GM12878 (cell line): ENCODE measurements at regions not wholly inside any gene's neighbourhood (a gene's known extent, or its start where the extent isn't known, plus 50 kb on each side); places are given as distances from the start of the nearest gene placed in this dataset.

Source experiments
- ATAC-seq: fragments of 200-7000 bp; cut with Tn5 transposase; 3 replicates; pipeline ENCODE4 v1.9.1; 2020; ENCODE audit warnings: mild to moderate bottlenecking, moderate library complexity
- BruUV-seq: library from RNA; stranded (reverse); fragments of 400-500 nt; replicated peaks from 2 replicates; lab custom pipeline; 2021; lab: Mats Ljungman, UMichigan
- CTCF ChIA-PET: fragments of 300-600 bp; sonication (Branson Sonifier 250); formaldehyde crosslinking; extraction: SDS; loops from one replicate; lab custom pipeline; 2021; ENCODE audit warnings: inconsistent platforms; lab: Yijun Ruan, JAX
- POLR2A ChIA-PET: fragments of 350-600 bp; formaldehyde crosslinking; extraction: SDS; loops from one replicate; lab custom pipeline; 2021; ENCODE audit warnings: inconsistent platforms; lab: Charles Lee
- RAD21 ChIA-PET: fragments of 300-600 bp; sonication (Branson Sonifier 250); formaldehyde crosslinking; loops from one replicate; lab custom pipeline; 2023; ENCODE audit warnings: antibody characterized with exemption; ENCODE audit not compliant: unreplicated experiment; lab: Charles Lee
- SMC1A ChIA-PET: fragments of 300-600 bp; sonication (Branson Sonifier 250); formaldehyde crosslinking; loops from one replicate; lab custom pipeline; 2023; ENCODE audit not compliant: unreplicated experiment, uncharacterized antibody; lab: Charles Lee
- DNase-seq: peaks from one replicate; pipeline ENCODE4 v3.0.0-alpha.2; 2011; ENCODE audit warnings: low read depth, low spot score
- FAIRE-seq: peaks from 3 replicates; lab custom pipeline; 2011; peaks lifted over from hg19 to GRCh38; lab: Jason Lieb, UNC
- H2AFZ ChIP-seq: 2 replicates; pipeline ENCODE4 v1.6.0; 2011; ENCODE audit warnings: low read depth, low read length, control low read depth; ENCODE audit not compliant: control insufficient read depth
- H3K27ac ChIP-seq: 2 replicates; pipeline ENCODE4 v1.5.1; 2011; ENCODE audit warnings: control low read depth; ENCODE audit not compliant: control insufficient read depth, insufficient read depth
- H3K27me3 ChIP-seq, 2 experiments: replicated peaks in 1 of 2; 2 replicates each; pipeline versions ENCODE4 v1.6.0 to v1.6.1; 2011; ENCODE audit warnings: low read length in 1 of 2; ENCODE audit not compliant: control insufficient read depth in 2 of 2, insufficient read depth in 2 of 2
- H3K36me3 ChIP-seq, 2 experiments: 2 replicates each; pipeline ENCODE4 v1.5.1; 2011; ENCODE audit warnings: low read length in 1 of 2; ENCODE audit not compliant: control insufficient read depth in 2 of 2, insufficient read depth in 2 of 2
- H3K4me1 ChIP-seq: 2 replicates; pipeline ENCODE4 v1.6.1; 2011; ENCODE audit warnings: mild to moderate bottlenecking, low read length, moderate library complexity, mixed read lengths; ENCODE audit not compliant: control insufficient read depth, insufficient read depth
- H3K4me2 ChIP-seq: 2 replicates; pipeline ENCODE4 v1.6.0; 2011; ENCODE audit warnings: control low read depth; ENCODE audit not compliant: control insufficient read depth, insufficient read depth
- H3K4me3 ChIP-seq: fragments of 200-600 bp; sonication (generic); 2 replicates; pipeline ENCODE4 v1.5.1; 2016
- H3K79me2 ChIP-seq: 2 replicates; pipeline ENCODE4 v1.6.0; 2011; ENCODE audit warnings: low read length; ENCODE audit not compliant: control insufficient read depth, insufficient read depth
- H3K9ac ChIP-seq: 2 replicates; pipeline ENCODE4 v1.8.0; 2011; ENCODE audit warnings: low read length, control low read depth, mixed read lengths; ENCODE audit not compliant: control insufficient read depth, insufficient read depth
- H3K9me3 ChIP-seq: replicated peaks from 3 replicates; pipeline ENCODE4 v1.5.1; 2011; ENCODE audit warnings: mild to moderate bottlenecking, low read length; ENCODE audit not compliant: control insufficient read depth, insufficient read depth
- H4K20me1 ChIP-seq: 2 replicates; pipeline ENCODE4 v1.6.0; 2011; ENCODE audit not compliant: control insufficient read depth, insufficient read depth
- ATF7 ChIP-seq: fragments of 450-650 bp; IDR thresholded peaks from 2 replicates; pipeline ENCODE4 v1.6.1; 2016; ENCODE audit warnings: low read depth, mild to moderate bottlenecking
- FOXM1 ChIP-seq: IDR thresholded peaks from 2 replicates; pipeline ENCODE4 v1.6.1; 2012; ENCODE audit warnings: low read depth, mild to moderate bottlenecking, inconsistent platforms, low read length, moderate library complexity
- HCFC1 ChIP-seq: fragments of 150-350 bp; IDR thresholded peaks from 2 replicates; pipeline ENCODE4 v1.6.1; 2014; ENCODE audit warnings: low read length
- NFIC ChIP-seq: IDR thresholded peaks from 2 replicates; pipeline ENCODE4 v1.6.1; 2012; ENCODE audit warnings: low read depth, mild to moderate bottlenecking, inconsistent platforms, low read length, moderate library complexity
- NFXL1 ChIP-seq: fragments of 450-650 bp; IDR thresholded peaks from 2 replicates; pipeline ENCODE4 v1.6.1; 2017; ENCODE audit warnings: antibody characterized with exemption, mild to moderate bottlenecking, borderline replicate concordance
- RBBP5 ChIP-seq: fragments of 200-600 bp; sonication (generic); conservative IDR thresholded peaks from 2 replicates; pipeline ENCODE4 v1.6.1; 2016
- SIN3A ChIP-seq: IDR thresholded peaks from 2 replicates; pipeline ENCODE4 v1.6.1; 2012; ENCODE audit warnings: low read depth, low read length, improper control_type of control experiment
- SMARCA5 ChIP-seq: fragments of 450-650 bp; IDR thresholded peaks from 2 replicates; pipeline ENCODE4 v1.6.1; 2017; ENCODE audit warnings: mild to moderate bottlenecking
- SPI1 ChIP-seq: IDR thresholded peaks from 2 replicates; pipeline ENCODE4 v1.6.1; 2011; ENCODE audit warnings: low read depth, mild to moderate bottlenecking, low read length, moderate library complexity, borderline replicate concordance; ENCODE audit not compliant: insufficient read depth
- YY1 ChIP-seq: IDR thresholded peaks from 2 replicates; pipeline ENCODE4 v1.6.1; 2011; ENCODE audit warnings: low read depth, mild to moderate bottlenecking, low read length
- ZNF384 ChIP-seq: IDR thresholded peaks from 2 replicates; pipeline ENCODE4 v1.6.1; 2012; ENCODE audit warnings: low read depth, mild to moderate bottlenecking, low read length, improper control_type of control experiment, borderline replicate concordance
- ZZZ3 ChIP-seq: IDR thresholded peaks from 2 replicates; pipeline ENCODE4 v1.6.1; 2011; ENCODE audit warnings: low read depth; ENCODE audit not compliant: control insufficient read depth, insufficient read length
- WGBS: methylation state at CpG from one replicate; pipeline ENCODE4 v1.1.6; 2016; ENCODE audit warnings: low lambda C conversion rate; ENCODE audit not compliant: insufficient replicate concordance, insufficient coverage; ENCODE audit errors: missing lambda C conversion rate; 5-methylcytosine and 5-hydroxymethylcytosine counted together
- in situ Hi-C: fragments of 300-500 bp; cut with MboI; formaldehyde crosslinking; loops from 9 replicates; pipeline ENCODE4 v1.14.3; 2018; ENCODE audit warnings: mixed read lengths
- intact Hi-C: fragments of 100-400 bp; cut with micrococcal nuclease; formaldehyde crosslinking; loops from one replicate; pipeline ENCODE4 v1.14.2; 2022; ENCODE audit not compliant: unreplicated experiment

GRCh38 chr1:181413195-181413815, 70.0 kb upstream of the CACNA1E start:
- CTCF ChIA-PET, result no interaction called here
- H3K27me3 ChIP-seq, result no peaks in the 10 kb centered on the region; a peak in 1 of 4 replicates
- H3K4me3 ChIP-seq, result no peak overlapping the region
- no peak overlapping the region for H2AFZ ChIP-seq
- POLR2A ChIA-PET, result no interaction called here
- RAD21 ChIA-PET, result no interaction called here
- no peaks in the 10 kb centered on the region for H3K9me3 ChIP-seq
- H3K36me3 ChIP-seq, result no peaks in the 10 kb centered on the region
- in situ Hi-C loops (no loop called here), intact Hi-C loops (no loop called here)
- WGBS, result 57% methylated on average over 26 of the region's 56 CpGs
- BruUV-seq, result no TSS peak
- H3K9ac ChIP-seq, result no peak overlapping the region
- no peak overlapping the region for H3K27ac ChIP-seq
- TF ChIP-seq YY1, result no peak
- no peak for TF ChIP-seq NFXL1
- TF ChIP-seq ZNF384, result no peak
- TF ChIP-seq ATF7, result no peak
- TF ChIP-seq ZZZ3, result no peak
- no peak for TF ChIP-seq HCFC1
- no peak for TF ChIP-seq SPI1
- no peak for TF ChIP-seq NFIC
- TF ChIP-seq RBBP5, result no peak
- TF ChIP-seq SIN3A, result no peak
- TF ChIP-seq FOXM1, result no peak
- TF ChIP-seq SMARCA5, result no peak
- DNase-seq (no peak), ATAC-seq (no peak), FAIRE-seq (no peak)
- SMC1A ChIA-PET, result interaction anchor here (1.1 kb wide), 1 partner anchor 15 kb away, joined by 3 read pairs; no protein-coding TSS in a partner anchor
- H3K4me1 ChIP-seq, result no peaks in the 10 kb centered on the region; the same call in 1 of the 2 replicates
- no peaks in the 10 kb centered on the region for H3K79me2 ChIP-seq
- no peak overlapping the region for H3K4me2 ChIP-seq
- H4K20me1 ChIP-seq, result no peaks in the 10 kb centered on the region
